K562 (cell line): ENCODE measurements at regions not wholly inside any gene's neighbourhood (a gene's known extent, or its start where the extent isn't known, plus 50 kb on each side); places are given as distances from the start of the nearest gene placed in this dataset.

Source experiments
- ATAC-seq: fragments of 200-7000 bp; cut with Tn5 transposase; 3 replicates; pipeline ENCODE4 v1.9.1; 2020; ENCODE audit warnings: moderate library complexity
- BruUV-seq: library from RNA; stranded (reverse); fragments of 400-500 nt; replicated peaks from 2 replicates; lab custom pipeline; 2021; lab: Mats Ljungman, UMichigan
- CTCF ChIA-PET: fragments of 300-600 bp; formaldehyde crosslinking; extraction: SDS; loops from one replicate; lab custom pipeline; 2021; ENCODE audit warnings: low intra/inter-chr PET ratio; lab: Yijun Ruan, JAX
- POLR2A ChIA-PET: fragments of 300-600, 350-650 bp; sonication (Branson Sonifier 250); formaldehyde crosslinking; extraction: SDS; loops from one replicate; lab custom pipeline; 2021; ENCODE audit warnings: antibody characterized with exemption, inconsistent platforms; lab: Yijun Ruan, JAX
- DNase-seq, 4 experiments: peaks; one replicate each; pipeline versions ENCODE4 v3.0.0 to v3.0.0-alpha.2; 2011 to 2018; ENCODE audit warnings: low spot score in 3 of 4, mixed read lengths in 3 of 4; ENCODE audit errors: extremely low read depth in 1 of 4
- FAIRE-seq: peaks from 2 replicates; lab custom pipeline; 2011; peaks lifted over from hg19 to GRCh38; lab: Jason Lieb, UNC
- H2AFZ ChIP-seq: 2 replicates; pipeline ENCODE4 v1.6.0; 2011; ENCODE audit warnings: low read depth, low read length, control low read depth, inconsistent platforms
- H3K27ac ChIP-seq: fragments of 200-600 bp; 3 replicates; pipeline ENCODE4 v1.8.0; 2011; ENCODE audit warnings: low read depth, mild to moderate bottlenecking, control low read depth, inconsistent platforms, low read length, moderate library complexity, mixed read lengths; ENCODE audit errors: extremely low read depth
- H3K27me3 ChIP-seq, 2 experiments: fragments of 300-600 bp in 1 of 2; 2 replicates in 1 of 2; 3 replicates in 1 of 2; pipeline versions ENCODE4 v1.6.0 to v1.8.0; 2011; ENCODE audit warnings: inconsistent platforms in 2 of 2, low read length in 2 of 2, mild to moderate bottlenecking in 1 of 2, mixed read lengths in 1 of 2, moderate library complexity in 1 of 2; ENCODE audit not compliant: control insufficient read depth in 2 of 2, insufficient read depth in 2 of 2
- H3K36me3 ChIP-seq: fragments of 300-600 bp; 3 replicates; pipeline ENCODE4 v1.8.0; 2011; ENCODE audit warnings: mild to moderate bottlenecking, low read length, inconsistent platforms; ENCODE audit not compliant: control insufficient read depth, insufficient read depth
- H3K4me1 ChIP-seq, 2 experiments: fragments of 200-600 bp in 1 of 2; replicated peaks in 1 of 2; 2 replicates in 1 of 2; 3 replicates in 1 of 2; pipeline versions ENCODE4 v1.5.1 to v1.8.0; 2011; ENCODE audit warnings: inconsistent platforms in 2 of 2, low read length in 2 of 2, mild to moderate bottlenecking in 1 of 2, mixed read lengths in 1 of 2, moderate library complexity in 1 of 2; ENCODE audit not compliant: control insufficient read depth in 2 of 2, insufficient read depth in 2 of 2
- H3K4me2 ChIP-seq: 2 replicates; pipeline ENCODE4 v1.6.1; 2011; ENCODE audit warnings: low read length, control low read depth, inconsistent platforms, mixed read lengths; ENCODE audit not compliant: insufficient read depth
- H3K4me3 ChIP-seq: fragments of 200-600 bp; sonication (generic), shearing (Covaris generic); 2 replicates; pipeline ENCODE4 v1.5.1; 2016; ENCODE audit warnings: control low read depth, inconsistent platforms
- H3K79me2 ChIP-seq: fragments of 200-600 bp; 3 replicates; pipeline ENCODE4 v1.8.0; 2011; ENCODE audit warnings: low read length, inconsistent platforms; ENCODE audit not compliant: control insufficient read depth, insufficient read depth
- H3K9ac ChIP-seq, 2 experiments: 2 replicates each; pipeline versions ENCODE4 v1.6.0 to v1.6.1; 2011; ENCODE audit warnings: low read depth in 2 of 2, low read length in 2 of 2, control low read depth in 1 of 2, inconsistent platforms in 1 of 2, mild to moderate bottlenecking in 1 of 2, mixed read lengths in 1 of 2; ENCODE audit not compliant: insufficient read depth in 1 of 2
- H3K9me1 ChIP-seq: one replicate; pipeline ENCODE4 v1.6.0; 2011; ENCODE audit warnings: inconsistent platforms, mild to moderate bottlenecking, low read length, moderate library complexity; ENCODE audit not compliant: control insufficient read depth, insufficient read depth
- H3K9me3 ChIP-seq: replicated peaks from 2 replicates; pipeline ENCODE4 v1.5.1; 2011; ENCODE audit warnings: low read depth, low read length, inconsistent platforms; ENCODE audit not compliant: control insufficient read depth, insufficient read depth
- H4K20me1 ChIP-seq: replicated peaks from 2 replicates; pipeline ENCODE4 v1.6.1; 2011; ENCODE audit warnings: low read length, inconsistent platforms, mixed read lengths; ENCODE audit not compliant: control insufficient read depth, insufficient read depth
- CBX3 ChIP-seq, 2 experiments: IDR thresholded peaks; 1 replicate in 1 of 2; 2 replicates in 1 of 2; pipeline ENCODE4 v1.6.1; 2012; ENCODE audit warnings: inconsistent platforms in 2 of 2, low read length in 2 of 2, borderline replicate concordance in 1 of 2, control low read depth in 1 of 2
- HMGN3 ChIP-seq: IDR thresholded peaks from 2 replicates; pipeline ENCODE4 v1.6.1; 2011; ENCODE audit warnings: borderline replicate concordance, low read depth, mild to moderate bottlenecking, mixed read lengths, low read length; ENCODE audit not compliant: insufficient read length; ENCODE audit errors: extremely low read depth
- KAT8 ChIP-seq: fragments of 450-650 bp; IDR thresholded peaks from 2 replicates; pipeline ENCODE4 v1.6.1; 2016; ENCODE audit warnings: low read depth, mild to moderate bottlenecking
- LARP7 ChIP-seq: fragments of 450-650 bp; IDR thresholded peaks from 2 replicates; pipeline ENCODE4 v1.6.1; 2016
- NCOA6 ChIP-seq: fragments of 450-650 bp; IDR thresholded peaks from 2 replicates; pipeline ENCODE4 v1.6.1; 2017; ENCODE audit warnings: mild to moderate bottlenecking
- SMC3 ChIP-seq: conservative IDR thresholded peaks from 2 replicates; pipeline ENCODE4 v1.6.1; 2011; ENCODE audit warnings: low read depth, low read length, improper control_type of control experiment; ENCODE audit not compliant: insufficient read depth
- ZNF316 ChIP-seq: fragments of 450-650 bp; IDR thresholded peaks from 2 replicates; pipeline ENCODE4 v1.6.1; 2016
- WGBS: fragments of 100-300 bp; shearing (Covaris generic); methylation state at CpG from one replicate; pipeline ENCODE4 v1.1.6; 2016; ENCODE audit warnings: low coverage, mixed read lengths; ENCODE audit not compliant: insufficient coverage; ENCODE audit errors: missing lambda C conversion rate; 5-methylcytosine and 5-hydroxymethylcytosine counted together
- in situ Hi-C: fragments of 300-500 bp; cut with MboI; formaldehyde crosslinking; loops from 4 replicates; pipeline ENCODE4 v1.15.0; 2018; ENCODE audit warnings: inconsistent platforms, mixed read lengths
- intact Hi-C: fragments of 100-400 bp; cut with micrococcal nuclease; formaldehyde crosslinking; loops from 2 replicates; pipeline ENCODE4 v1.14.2; 2022
- TF ChIP-seq, protein P1 (sequence below), 2 experiments: fragments of 450-650 bp; formaldehyde crosslinking in 1 of 2; IDR thresholded peaks; 2 replicates each; pipeline versions ENCODE4 v1.4.0 to v1.6.1; 2014 to 2020; ENCODE audit warnings: mild to moderate bottlenecking in 2 of 2, borderline replicate concordance in 1 of 2, low read depth in 1 of 2

DNA sequence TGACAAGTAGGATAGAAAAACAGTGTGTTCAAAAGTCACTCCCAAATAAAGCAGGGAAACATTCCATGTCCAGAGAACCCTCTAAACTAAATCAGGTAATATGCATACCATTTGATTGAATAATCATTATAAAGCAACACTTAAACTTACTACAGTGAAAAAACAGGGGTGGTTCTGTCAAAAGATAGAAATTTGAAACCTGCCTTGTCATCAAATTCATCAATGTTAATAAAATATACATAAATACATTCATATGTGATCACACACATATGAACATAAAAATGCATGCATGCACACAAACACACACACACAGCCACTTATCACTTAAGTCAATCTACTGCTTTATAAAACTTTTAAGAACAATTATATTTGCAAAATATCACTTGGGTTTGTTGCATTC is 485.8 kb upstream of the TECRL start:
- no peaks in the 10 kb centered on the region for H3K9me1 ChIP-seq
- no peak overlapping the region for H3K4me3 ChIP-seq
- no peak overlapping the region for H3K4me2 ChIP-seq
- DNase-seq = no peak
- no peak for FAIRE-seq
- H3K9ac ChIP-seq = no peak overlapping the region
- intact Hi-C loops = no loop called here
- no peaks in the 10 kb centered on the region for H3K9me3 ChIP-seq
- ChIA-PET POLR2A (no interaction called here), CTCF (no interaction called here)
- ATAC-seq = no peak
- no peak overlapping the region for H3K27ac ChIP-seq
- H3K36me3 ChIP-seq = no peaks in the 10 kb centered on the region
- no peaks in the 10 kb centered on the region for H3K27me3 ChIP-seq
- no peak overlapping the region for H2AFZ ChIP-seq
- H3K79me2 ChIP-seq = no peaks in the 10 kb centered on the region
- BruUV-seq = no TSS peak
- H3K4me1 ChIP-seq = no peaks in the 10 kb centered on the region
- in situ Hi-C loops = no loop called here
- no peaks in the 10 kb centered on the region for H4K20me1 ChIP-seq
- TF ChIP-seq KAT8 (no peak), ZNF316 (peak; percentile 39)

- H2AFZ ChIP-seq = no peak overlapping the region
- FAIRE-seq (no peak), ATAC-seq (no peak), DNase-seq (no peak)
- H4K20me1 ChIP-seq = no peaks in the 10 kb centered on the region
- intact Hi-C loops (no loop called here), in situ Hi-C loops (no loop called here)
- no peaks in the 10 kb centered on the region for H3K79me2 ChIP-seq
- POLR2A ChIA-PET = no interaction called here
- H3K9me3 ChIP-seq = no peaks in the 10 kb centered on the region
- H3K4me2 ChIP-seq = no peak overlapping the region
- H3K27me3 ChIP-seq = no peaks in the 10 kb centered on the region
- 1% methylated on average over 5 of the region's 5 CpGs for WGBS
- H3K9ac ChIP-seq = no peak overlapping the region
- no peak overlapping the region for H3K27ac ChIP-seq
- H3K36me3 ChIP-seq = no peaks in the 10 kb centered on the region
- no peaks in the 10 kb centered on the region for H3K9me1 ChIP-seq
- CTCF ChIA-PET = interaction anchor here (0.6 kb wide), 1 partner anchor 191 kb away, joined by 3 read pairs; no protein-coding TSS in a partner anchor
- no peaks in the 10 kb centered on the region for H3K4me1 ChIP-seq
- H3K4me3 ChIP-seq = no peak overlapping the region
- BruUV-seq = no TSS peak
- TF ChIP-seq HMGN3 = no peak
- TF ChIP-seq CBX3 (IDR thresholded peaks at IDR 0.05; ENCODE audit: borderline replicate concordance in 1 of 2, low read length in 2 of 2) = no peak
- no peak for TF ChIP-seq SMC3
- no peak for TF ChIP-seq NCOA6
- TF ChIP-seq, protein P1, sequence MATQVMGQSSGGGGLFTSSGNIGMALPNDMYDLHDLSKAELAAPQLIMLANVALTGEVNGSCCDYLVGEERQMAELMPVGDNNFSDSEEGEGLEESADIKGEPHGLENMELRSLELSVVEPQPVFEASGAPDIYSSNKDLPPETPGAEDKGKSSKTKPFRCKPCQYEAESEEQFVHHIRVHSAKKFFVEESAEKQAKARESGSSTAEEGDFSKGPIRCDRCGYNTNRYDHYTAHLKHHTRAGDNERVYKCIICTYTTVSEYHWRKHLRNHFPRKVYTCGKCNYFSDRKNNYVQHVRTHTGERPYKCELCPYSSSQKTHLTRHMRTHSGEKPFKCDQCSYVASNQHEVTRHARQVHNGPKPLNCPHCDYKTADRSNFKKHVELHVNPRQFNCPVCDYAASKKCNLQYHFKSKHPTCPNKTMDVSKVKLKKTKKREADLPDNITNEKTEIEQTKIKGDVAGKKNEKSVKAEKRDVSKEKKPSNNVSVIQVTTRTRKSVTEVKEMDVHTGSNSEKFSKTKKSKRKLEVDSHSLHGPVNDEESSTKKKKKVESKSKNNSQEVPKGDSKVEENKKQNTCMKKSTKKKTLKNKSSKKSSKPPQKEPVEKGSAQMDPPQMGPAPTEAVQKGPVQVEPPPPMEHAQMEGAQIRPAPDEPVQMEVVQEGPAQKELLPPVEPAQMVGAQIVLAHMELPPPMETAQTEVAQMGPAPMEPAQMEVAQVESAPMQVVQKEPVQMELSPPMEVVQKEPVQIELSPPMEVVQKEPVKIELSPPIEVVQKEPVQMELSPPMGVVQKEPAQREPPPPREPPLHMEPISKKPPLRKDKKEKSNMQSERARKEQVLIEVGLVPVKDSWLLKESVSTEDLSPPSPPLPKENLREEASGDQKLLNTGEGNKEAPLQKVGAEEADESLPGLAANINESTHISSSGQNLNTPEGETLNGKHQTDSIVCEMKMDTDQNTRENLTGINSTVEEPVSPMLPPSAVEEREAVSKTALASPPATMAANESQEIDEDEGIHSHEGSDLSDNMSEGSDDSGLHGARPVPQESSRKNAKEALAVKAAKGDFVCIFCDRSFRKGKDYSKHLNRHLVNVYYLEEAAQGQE (IDR thresholded peaks at IDR 0.05; ENCODE audit: borderline replicate concordance) = no peak
- TF ChIP-seq, protein P1 (CRISPR knock-in tag; IDR thresholded peaks at IDR 0.05; ENCODE audit: low read depth) = no peak
- TF ChIP-seq LARP7 = no peak
These were observed 484.0 kb upstream of the TECRL start for GRCh38 chr4:64893205-64893604.
